GM12878 (cell line): ENCODE measurements at regions not wholly inside any gene's neighbourhood (a gene's known extent, or its start where the extent isn't known, plus 50 kb on each side); places are given as distances from the start of the nearest gene placed in this dataset.

Experiments
- CBX5 ChIP-seq: sonication (generic); IDR thresholded peaks from 2 replicates; pipeline ENCODE4 v1.6.1; 2016; ENCODE audit warnings: low read depth, moderate library complexity, mild to moderate bottlenecking, inconsistent platforms
- CUX1 ChIP-seq: IDR thresholded peaks from 2 replicates; pipeline ENCODE4 v1.6.1; 2012; ENCODE audit warnings: improper control_type of control experiment, low read depth, low read length; ENCODE audit not compliant: insufficient replicate concordance
- GABPA ChIP-seq: IDR thresholded peaks from 2 replicates; pipeline ENCODE4 v1.6.1; 2014; ENCODE audit warnings: antibody characterized with exemption, low read depth, mild to moderate bottlenecking, inconsistent platforms
- MXI1 ChIP-seq: fragments of 150-350 bp; IDR thresholded peaks from 2 replicates; pipeline ENCODE4 v1.6.1; 2011; ENCODE audit warnings: low read depth, mild to moderate bottlenecking, inconsistent platforms, low read length, improper control_type of control experiment
- SMC3 ChIP-seq: IDR thresholded peaks from 2 replicates; pipeline ENCODE4 v1.6.1; 2011; ENCODE audit warnings: low read length, improper control_type of control experiment, borderline replicate concordance
- TAF1 ChIP-seq: IDR thresholded peaks from 2 replicates; pipeline ENCODE4 v1.6.1; 2011; ENCODE audit warnings: mild to moderate bottlenecking, low read depth, low read length, borderline replicate concordance
- ZNF274 ChIP-seq: IDR thresholded peaks from one replicate; pipeline ENCODE4 v1.8.0; 2011; ENCODE audit not compliant: insufficient read length, insufficient read depth

- TF ChIP-seq CBX5 (no peak), TAF1 (no peak), MXI1 (no peak), CUX1 (no peak), GABPA (no peak), SMC3 (no peak), ZNF274 (no peak)
Observed at GRCh38 chr2:183996825-183997793, 601.2 kb upstream of the ZNF804A start (continued).
